GM19025 (cell line): ENCODE measurements at regions not wholly inside any gene's neighbourhood (a gene's known extent, or its start where the extent isn't known, plus 50 kb on each side); places are given as distances from the start of the nearest gene placed in this dataset.
"Not testable (repeated sequence)": the region's sequence is repeated elsewhere in the genome, so short reads cannot be mapped to it uniquely, and the experiment has no call there.

Source experiments
- ATAC-seq: cut with Tn5 transposase; IDR thresholded peaks from one replicate; pipeline ENCODE4 v1.9.1; 2021; ENCODE audit warnings: mild to moderate bottlenecking, low read depth, moderate library complexity; ENCODE audit not compliant: unreplicated experiment

GRCh38 chr2:219724628-219725027 is 97.2 kb downstream of the SLC4A3 start:
- no peak for ATAC-seq

- no peak for ATAC-seq
These were observed 99.5 kb downstream of the SLC4A3 start for GRCh38 chr2:219726916-219727315.

GRCh38 chr2:219727771-219728429 is 100.5 kb downstream of the SLC4A3 start:
- ATAC-seq: no peak

- ATAC-seq: no peak
These were observed 101.6 kb downstream of the SLC4A3 start for GRCh38 chr2:219728991-219729487.

- no peak for ATAC-seq
These were observed 103.7 kb downstream of the SLC4A3 start for GRCh38 chr2:219731173-219731572.

- ATAC-seq: no peak
These were observed 105.7 kb downstream of the SLC4A3 start for GRCh38 chr2:219733106-219733505.

GRCh38 chr2:219733746-219734145 is 106.3 kb downstream of the SLC4A3 start:
- no peak for ATAC-seq

GRCh38 chr2:219736209-219736608 is 108.8 kb downstream of the SLC4A3 start:
- ATAC-seq: no peak

- no peak for ATAC-seq
These were observed 109.9 kb downstream of the SLC4A3 start for GRCh38 chr2:219737270-219737691.

- no peak for ATAC-seq
These were observed 111.6 kb downstream of the SLC4A3 start for GRCh38 chr2:219739066-219739465.

- no peak for ATAC-seq
These were observed 112.5 kb downstream of the SLC4A3 start for GRCh38 chr2:219739866-219740440.

GRCh38 chr2:219743548-219743947 is 116.1 kb downstream of the SLC4A3 start:
- no peak for ATAC-seq

- no peak for ATAC-seq
These were observed 116.6 kb downstream of the SLC4A3 start for GRCh38 chr2:219744066-219744465.

- no peak for ATAC-seq
These were observed 117.2 kb downstream of the SLC4A3 start for GRCh38 chr2:219744600-219744999.

GRCh38 chr2:219747637-219748036 is 120.2 kb downstream of the SLC4A3 start:
- ATAC-seq: no peak

GRCh38 chr2:219748671-219749570 is 121.5 kb downstream of the SLC4A3 start:
- ATAC-seq: no peak

GRCh38 chr2:219751121-219751520 is 123.7 kb downstream of the SLC4A3 start:
- ATAC-seq: not testable (repeated sequence)

GRCh38 chr2:219752726-219753125 is 125.3 kb downstream of the SLC4A3 start:
- no peak for ATAC-seq

- no peak for ATAC-seq
These were observed 131.7 kb downstream of the SLC4A3 start for GRCh38 chr2:219758907-219759680.

- ATAC-seq: no peak
These were observed 132.4 kb downstream of the SLC4A3 start for GRCh38 chr2:219759801-219760200.
